Kidney (tissue), 13 donors: ENCODE measurements at regions not wholly inside any gene's neighbourhood (a gene's known extent, or its start where the extent isn't known, plus 50 kb on each side); places are given as distances from the start of the nearest gene placed in this dataset.
A peak's percentile ranks its signal among the peaks of the same experiment; 100 is the strongest.

Experiments
- DNase-seq, 5 donors: peaks; one replicate each; pipeline ENCODE4 v3.0.0-alpha.2; 2013 to 2020
- FAIRE-seq: peaks from 2 replicates; lab custom pipeline; 2012; peaks lifted over from hg19 to GRCh38; lab: Jason Lieb, UNC
- H3K27ac ChIP-seq, 2 donors: one replicate each; pipeline ENCODE4 v1.7.0; 2013; ENCODE audit warnings: low read depth in 2 of 2, low read length in 2 of 2, inconsistent platforms in 1 of 2
- H3K27me3 ChIP-seq: one replicate; pipeline ENCODE4 v1.7.1; 2013; ENCODE audit warnings: low read length, inconsistent platforms; ENCODE audit not compliant: control insufficient read depth, insufficient read depth
- H3K36me3 ChIP-seq, 3 donors: one replicate each; pipeline versions ENCODE4 v1.7.0 to v1.7.1; 2013; ENCODE audit warnings: low read length in 3 of 3, control low read depth in 1 of 3, inconsistent platforms in 1 of 3; ENCODE audit not compliant: insufficient read depth in 3 of 3, control insufficient read depth in 2 of 3
- H3K4me1 ChIP-seq, 3 donors: one replicate each; pipeline versions ENCODE4 v1.7.0 to v1.7.1; 2013; ENCODE audit warnings: low read length in 3 of 3, inconsistent platforms in 1 of 3, low read depth in 1 of 3; ENCODE audit not compliant: control insufficient read depth in 2 of 3, insufficient read depth in 2 of 3
- H3K4me3 ChIP-seq, 3 donors: one replicate each; pipeline versions ENCODE4 v1.7.0 to v1.8.1; 2013; ENCODE audit warnings: low read length in 3 of 3, control low read depth in 1 of 3, inconsistent platforms in 1 of 3
- H3K9ac ChIP-seq, 3 donors: one replicate each; pipeline versions ENCODE4 v1.7.0 to v1.7.1; 2013; ENCODE audit warnings: low read length in 3 of 3, control low read depth in 1 of 3, inconsistent platforms in 1 of 3
- H3K9me3 ChIP-seq, 3 donors: one replicate each; pipeline versions ENCODE4 v1.7.0 to v1.7.1; 2013; ENCODE audit warnings: low read length in 3 of 3, control low read depth in 1 of 3, inconsistent platforms in 1 of 3; ENCODE audit not compliant: control insufficient read depth in 2 of 3, insufficient read depth in 1 of 3
- CTCF ChIP-seq: IDR thresholded peaks from 3 replicates; pipeline ENCODE4 v1.5.1; 2012; ENCODE audit warnings: mild to moderate bottlenecking, moderate library complexity, borderline replicate concordance; ENCODE audit not compliant: insufficient read depth; ENCODE audit errors: extremely low read depth
- intact Hi-C: fragments of 100-400 bp; cut with DNase I; formaldehyde crosslinking; loops from one replicate; pipeline ENCODE4 v1.11.1; 2022
- donor health status: control.
- donor health status: control.
- donor health status: control.
- donor health status: control.
- donor health status: control.
- donor health status: DM: yes; HTN: yes; CAD: no.
- donor health status: Normal renal cell carcinoma (clear cell type).

- Histone ChIP-seq H3K9me3 (no peaks in the 10 kb centered on the region), H3K9ac (no peak overlapping the region), H3K4me3 (no peak overlapping the region), H3K36me3 (no peaks in the 10 kb centered on the region), H3K27me3 (no peaks in the 10 kb centered on the region), H3K4me1 (no peaks in the 10 kb centered on the region), H3K27ac (no peak overlapping the region)
- DNase-seq, result no peak
- TF ChIP-seq CTCF, result no peak
- no peak for FAIRE-seq
- intact Hi-C loops, result no loop called here
Measured at GRCh38 chr11:130691581-130691980, 224.7 kb downstream of the SNX19 start.

GRCh38 chr11:130692220-130692619, 224.1 kb downstream of the SNX19 start:
- no peaks in the 10 kb centered on the region for H3K4me1 ChIP-seq
- no peak overlapping the region for H3K27ac ChIP-seq
- no peak for TF ChIP-seq CTCF
- DNase-seq (no peak), FAIRE-seq (no peak)
- no peaks in the 10 kb centered on the region for H3K36me3 ChIP-seq
- no peaks in the 10 kb centered on the region for H3K27me3 ChIP-seq
- intact Hi-C loops, result no loop called here
- H3K4me3 ChIP-seq, result no peak overlapping the region
- no peaks in the 10 kb centered on the region for H3K9me3 ChIP-seq
- H3K9ac ChIP-seq, result no peak overlapping the region

GRCh38 chr11:130693543-130693942, 222.7 kb downstream of the SNX19 start:
- FAIRE-seq, result no peak
- Histone ChIP-seq H3K27ac (no peak overlapping the region), H3K4me1 (no peaks in the 10 kb centered on the region), H3K27me3 (no peaks in the 10 kb centered on the region), H3K36me3 (no peaks in the 10 kb centered on the region), H3K4me3 (no peak overlapping the region), H3K9me3 (no peaks in the 10 kb centered on the region), H3K9ac (no peak overlapping the region)
- no peak for DNase-seq
- TF ChIP-seq CTCF, result no peak
- intact Hi-C loops, result no loop called here

GRCh38 chr11:130694488-130695045, 221.7 kb downstream of the SNX19 start:
- Histone ChIP-seq H3K9me3 (no peaks in the 10 kb centered on the region), H3K4me1 (no peaks in the 10 kb centered on the region), H3K4me3 (no peak overlapping the region), H3K27ac (no peak overlapping the region), H3K27me3 (no peaks in the 10 kb centered on the region), H3K36me3 (no peaks in the 10 kb centered on the region), H3K9ac (no peak overlapping the region)
- FAIRE-seq, result no peak
- intact Hi-C loops, result no loop called here
- no peak for TF ChIP-seq CTCF
- peak in 1 of 5 donors; percentile 48 for DNase-seq
